ENCODE measurements at regions not wholly inside any gene's neighbourhood (a gene's known extent, or its start where the extent isn't known, plus 50 kb on each side); places are given as distances from the start of the nearest gene placed in this dataset.
A peak's percentile ranks its signal among the peaks of the same experiment; 100 is the strongest.

DNA sequence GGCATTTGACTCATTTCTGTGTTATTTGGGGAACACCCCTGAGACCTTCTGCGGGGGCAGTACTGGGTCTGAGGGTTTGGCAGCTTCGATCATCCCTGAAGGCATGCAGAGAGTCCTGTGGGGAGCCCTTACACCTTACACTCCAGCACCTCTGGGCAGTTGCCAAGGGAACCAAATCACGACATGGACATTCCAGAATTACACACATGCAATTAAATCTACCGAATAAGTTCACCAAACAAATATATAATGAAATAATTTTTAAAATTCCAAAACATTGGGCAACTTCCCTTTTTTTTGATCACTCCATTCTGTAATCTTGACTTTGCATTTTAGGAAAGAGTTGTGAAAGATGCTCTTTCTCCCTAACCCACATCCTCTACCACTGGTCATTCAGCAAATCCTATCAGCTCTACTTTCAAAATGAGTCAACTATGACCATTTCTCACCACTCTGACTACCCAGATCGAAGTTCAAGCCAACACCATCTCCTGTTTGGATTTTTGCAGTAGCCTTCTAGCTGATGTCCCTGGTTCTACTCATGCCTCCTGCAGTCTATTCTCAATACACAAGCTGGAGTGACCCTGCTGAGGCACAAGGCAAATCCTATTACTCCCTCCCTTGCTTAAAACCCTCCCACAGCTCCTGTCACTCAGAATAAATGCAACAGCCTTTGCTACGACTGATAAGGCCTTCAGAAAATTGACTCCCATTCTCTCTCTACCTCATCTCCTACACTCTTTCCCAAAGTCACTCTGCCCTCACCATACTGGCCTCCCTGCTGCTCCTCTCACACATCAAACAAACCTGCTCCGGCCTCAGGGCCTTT lies 533.3 kb downstream of the HACE1 start:
- Histone ChIP-seq H3K36me3 (ENCODE audit: control insufficient read depth in 4 of 4, insufficient read depth in 3 of 4, low read depth in 1 of 4, low read length in 3 of 4) (no peaks in the 10 kb centered on the region), H3K27ac (ENCODE audit: low read depth in 1 of 2, low read length in 2 of 2) (no peak overlapping the region), H3K9me3 (ENCODE audit: control insufficient read depth in 4 of 4, low read length in 3 of 4) (no peaks in the 10 kb centered on the region), H3K9ac (ENCODE audit: low read depth in 1 of 2, low read length in 2 of 2) (no peak overlapping the region), H3K4me3 (ENCODE audit: low read depth in 1 of 3, low read length in 3 of 3) (no peak overlapping the region), H3K27me3 (ENCODE audit: control insufficient read depth in 4 of 4, insufficient read depth in 4 of 4, low read length in 3 of 4) (no peaks in the 10 kb centered on the region), H3K4me1 (ENCODE audit: control insufficient read depth in 4 of 4, insufficient read depth in 4 of 4, low read length in 3 of 4) (peaks cover 0 to 1% (median 0%) of the 10 kb centered on the region in 4 donors)
- 59% methylated on average over 7 of the region's 7 CpGs for WGBS
- TF ChIP-seq TAF1 (conservative IDR thresholded peaks at IDR 0.05) (no peak), HNF4G (IDR thresholded peaks at IDR 0.05) (no peak), JUND (IDR thresholded peaks at IDR 0.05) (no peak), RAD21 (IDR thresholded peaks at IDR 0.05) (no peak), NR2F2 (IDR thresholded peaks at IDR 0.05) (no peak), SP1 (IDR thresholded peaks at IDR 0.05) (no peak), RXRA (IDR thresholded peaks at IDR 0.05) (no peak)
- TF ChIP-seq, protein P1, sequence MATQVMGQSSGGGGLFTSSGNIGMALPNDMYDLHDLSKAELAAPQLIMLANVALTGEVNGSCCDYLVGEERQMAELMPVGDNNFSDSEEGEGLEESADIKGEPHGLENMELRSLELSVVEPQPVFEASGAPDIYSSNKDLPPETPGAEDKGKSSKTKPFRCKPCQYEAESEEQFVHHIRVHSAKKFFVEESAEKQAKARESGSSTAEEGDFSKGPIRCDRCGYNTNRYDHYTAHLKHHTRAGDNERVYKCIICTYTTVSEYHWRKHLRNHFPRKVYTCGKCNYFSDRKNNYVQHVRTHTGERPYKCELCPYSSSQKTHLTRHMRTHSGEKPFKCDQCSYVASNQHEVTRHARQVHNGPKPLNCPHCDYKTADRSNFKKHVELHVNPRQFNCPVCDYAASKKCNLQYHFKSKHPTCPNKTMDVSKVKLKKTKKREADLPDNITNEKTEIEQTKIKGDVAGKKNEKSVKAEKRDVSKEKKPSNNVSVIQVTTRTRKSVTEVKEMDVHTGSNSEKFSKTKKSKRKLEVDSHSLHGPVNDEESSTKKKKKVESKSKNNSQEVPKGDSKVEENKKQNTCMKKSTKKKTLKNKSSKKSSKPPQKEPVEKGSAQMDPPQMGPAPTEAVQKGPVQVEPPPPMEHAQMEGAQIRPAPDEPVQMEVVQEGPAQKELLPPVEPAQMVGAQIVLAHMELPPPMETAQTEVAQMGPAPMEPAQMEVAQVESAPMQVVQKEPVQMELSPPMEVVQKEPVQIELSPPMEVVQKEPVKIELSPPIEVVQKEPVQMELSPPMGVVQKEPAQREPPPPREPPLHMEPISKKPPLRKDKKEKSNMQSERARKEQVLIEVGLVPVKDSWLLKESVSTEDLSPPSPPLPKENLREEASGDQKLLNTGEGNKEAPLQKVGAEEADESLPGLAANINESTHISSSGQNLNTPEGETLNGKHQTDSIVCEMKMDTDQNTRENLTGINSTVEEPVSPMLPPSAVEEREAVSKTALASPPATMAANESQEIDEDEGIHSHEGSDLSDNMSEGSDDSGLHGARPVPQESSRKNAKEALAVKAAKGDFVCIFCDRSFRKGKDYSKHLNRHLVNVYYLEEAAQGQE (IDR thresholded peaks at IDR 0.05), result no peak
- TF ChIP-seq, protein P2, sequence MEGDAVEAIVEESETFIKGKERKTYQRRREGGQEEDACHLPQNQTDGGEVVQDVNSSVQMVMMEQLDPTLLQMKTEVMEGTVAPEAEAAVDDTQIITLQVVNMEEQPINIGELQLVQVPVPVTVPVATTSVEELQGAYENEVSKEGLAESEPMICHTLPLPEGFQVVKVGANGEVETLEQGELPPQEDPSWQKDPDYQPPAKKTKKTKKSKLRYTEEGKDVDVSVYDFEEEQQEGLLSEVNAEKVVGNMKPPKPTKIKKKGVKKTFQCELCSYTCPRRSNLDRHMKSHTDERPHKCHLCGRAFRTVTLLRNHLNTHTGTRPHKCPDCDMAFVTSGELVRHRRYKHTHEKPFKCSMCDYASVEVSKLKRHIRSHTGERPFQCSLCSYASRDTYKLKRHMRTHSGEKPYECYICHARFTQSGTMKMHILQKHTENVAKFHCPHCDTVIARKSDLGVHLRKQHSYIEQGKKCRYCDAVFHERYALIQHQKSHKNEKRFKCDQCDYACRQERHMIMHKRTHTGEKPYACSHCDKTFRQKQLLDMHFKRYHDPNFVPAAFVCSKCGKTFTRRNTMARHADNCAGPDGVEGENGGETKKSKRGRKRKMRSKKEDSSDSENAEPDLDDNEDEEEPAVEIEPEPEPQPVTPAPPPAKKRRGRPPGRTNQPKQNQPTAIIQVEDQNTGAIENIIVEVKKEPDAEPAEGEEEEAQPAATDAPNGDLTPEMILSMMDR (IDR thresholded peaks at IDR 0.05; ENCODE audit: low read depth, low read length, missing input control), result no peak
- TF ChIP-seq, protein P3, sequence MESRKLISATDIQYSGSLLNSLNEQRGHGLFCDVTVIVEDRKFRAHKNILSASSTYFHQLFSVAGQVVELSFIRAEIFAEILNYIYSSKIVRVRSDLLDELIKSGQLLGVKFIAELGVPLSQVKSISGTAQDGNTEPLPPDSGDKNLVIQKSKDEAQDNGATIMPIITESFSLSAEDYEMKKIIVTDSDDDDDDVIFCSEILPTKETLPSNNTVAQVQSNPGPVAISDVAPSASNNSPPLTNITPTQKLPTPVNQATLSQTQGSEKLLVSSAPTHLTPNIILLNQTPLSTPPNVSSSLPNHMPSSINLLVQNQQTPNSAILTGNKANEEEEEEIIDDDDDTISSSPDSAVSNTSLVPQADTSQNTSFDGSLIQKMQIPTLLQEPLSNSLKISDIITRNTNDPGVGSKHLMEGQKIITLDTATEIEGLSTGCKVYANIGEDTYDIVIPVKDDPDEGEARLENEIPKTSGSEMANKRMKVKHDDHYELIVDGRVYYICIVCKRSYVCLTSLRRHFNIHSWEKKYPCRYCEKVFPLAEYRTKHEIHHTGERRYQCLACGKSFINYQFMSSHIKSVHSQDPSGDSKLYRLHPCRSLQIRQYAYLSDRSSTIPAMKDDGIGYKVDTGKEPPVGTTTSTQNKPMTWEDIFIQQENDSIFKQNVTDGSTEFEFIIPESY (IDR thresholded peaks at IDR 0.05), result no peak
- TF ChIP-seq, protein P4, sequence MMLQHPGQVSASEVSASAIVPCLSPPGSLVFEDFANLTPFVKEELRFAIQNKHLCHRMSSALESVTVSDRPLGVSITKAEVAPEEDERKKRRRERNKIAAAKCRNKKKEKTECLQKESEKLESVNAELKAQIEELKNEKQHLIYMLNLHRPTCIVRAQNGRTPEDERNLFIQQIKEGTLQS (IDR thresholded peaks at IDR 0.05), result no peak
- no peak for DNase-seq (ENCODE audit: low spot score)

DNA sequence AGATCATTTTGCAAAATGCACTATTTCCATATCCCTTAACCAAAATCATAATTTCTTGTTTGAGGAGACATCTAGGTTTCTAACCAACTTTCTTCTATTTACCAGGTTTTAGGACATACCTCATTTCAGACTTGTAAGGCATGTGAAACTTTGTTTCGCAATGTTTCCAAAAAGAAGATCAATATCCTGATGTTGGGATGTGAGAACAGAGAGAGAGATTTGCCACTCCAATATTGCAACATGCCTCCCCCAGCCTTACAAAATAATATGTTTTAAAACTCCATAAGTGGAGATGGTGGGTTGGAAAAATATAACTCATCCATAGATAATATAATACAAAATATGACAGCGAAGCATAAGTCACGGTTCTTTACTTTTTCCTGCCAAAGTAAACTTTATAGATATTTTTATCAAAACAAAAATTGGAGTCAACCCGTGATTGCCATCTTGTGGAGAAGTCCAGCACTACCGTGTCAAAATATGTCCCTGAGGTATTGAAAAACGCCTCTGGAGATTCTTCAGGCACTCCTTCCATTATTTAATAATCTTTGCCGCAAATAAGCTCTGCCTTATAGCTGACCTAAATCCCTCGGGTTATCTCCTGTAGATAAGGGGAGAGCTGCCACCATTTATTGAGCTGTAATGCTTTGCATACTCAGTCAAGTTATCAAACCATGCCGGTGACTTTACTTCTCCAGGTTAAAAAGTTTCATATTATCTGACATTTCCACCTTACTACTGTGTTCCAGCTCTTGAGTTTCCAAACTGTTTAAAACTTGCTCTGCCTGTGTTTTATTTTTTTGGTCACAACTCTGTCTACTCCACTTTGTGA lies 534.2 kb downstream of the HACE1 start:
- no peak overlapping the region for H3K27ac ChIP-seq (ENCODE audit: low read depth in 1 of 2, low read length in 2 of 2)
- peaks cover 0 to 1% (median 0%) of the 10 kb centered on the region in 4 donors for H3K4me1 ChIP-seq (ENCODE audit: control insufficient read depth in 4 of 4, insufficient read depth in 4 of 4, low read length in 3 of 4)
- no peaks in the 10 kb centered on the region for H3K9me3 ChIP-seq (ENCODE audit: control insufficient read depth in 4 of 4, low read length in 3 of 4)
- H3K9ac ChIP-seq (ENCODE audit: low read depth in 1 of 2, low read length in 2 of 2), result no peak overlapping the region
- WGBS, result 14% methylated on average over 9 of the region's 9 CpGs
- H3K36me3 ChIP-seq (ENCODE audit: control insufficient read depth in 4 of 4, insufficient read depth in 3 of 4, low read depth in 1 of 4, low read length in 3 of 4), result no peaks in the 10 kb centered on the region
- no peak for DNase-seq (ENCODE audit: low spot score)
- no peak overlapping the region for H3K4me3 ChIP-seq (ENCODE audit: low read depth in 1 of 3, low read length in 3 of 3)
- no peaks in the 10 kb centered on the region for H3K27me3 ChIP-seq (ENCODE audit: control insufficient read depth in 4 of 4, insufficient read depth in 4 of 4, low read length in 3 of 4)
- no peak for TF ChIP-seq GABPA (IDR thresholded peaks at IDR 0.05 in 1 of 2, conservative IDR thresholded peaks at IDR 0.05 in 1 of 2)
- TF ChIP-seq YY1 (IDR thresholded peaks at IDR 0.05), result peak; percentile 20
- TF ChIP-seq, protein P5, sequence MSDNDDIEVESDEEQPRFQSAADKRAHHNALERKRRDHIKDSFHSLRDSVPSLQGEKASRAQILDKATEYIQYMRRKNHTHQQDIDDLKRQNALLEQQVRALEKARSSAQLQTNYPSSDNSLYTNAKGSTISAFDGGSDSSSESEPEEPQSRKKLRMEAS (IDR thresholded peaks at IDR 0.05), result peak; percentile 46
- TF ChIP-seq, protein P1 (IDR thresholded peaks at IDR 0.05), result no peak
- no peak for TF ChIP-seq FOXA1 (IDR thresholded peaks at IDR 0.05)
- no peak for TF ChIP-seq EGR1 (IDR thresholded peaks at IDR 0.05; ENCODE audit: low read depth in 2 of 2)
- TF ChIP-seq FOXA2 (IDR thresholded peaks at IDR 0.05), result no peak
- TF ChIP-seq JUND (IDR thresholded peaks at IDR 0.05), result peak in 1 of 2 donors; percentile 49
- TF ChIP-seq, protein P4 (IDR thresholded peaks at IDR 0.05), result no peak
- TF ChIP-seq NR2F2 (IDR thresholded peaks at IDR 0.05), result no peak
- TF ChIP-seq HNF4G (IDR thresholded peaks at IDR 0.05), result no peak
- TF ChIP-seq RAD21 (IDR thresholded peaks at IDR 0.05), result peak; percentile 78 to 80

Data from liver (tissue), 8 donors.